ENCODE measurements at regions not wholly inside any gene's neighbourhood (a gene's known extent, or its start where the extent isn't known, plus 50 kb on each side); places are given as distances from the start of the nearest gene placed in this dataset.

DNA sequence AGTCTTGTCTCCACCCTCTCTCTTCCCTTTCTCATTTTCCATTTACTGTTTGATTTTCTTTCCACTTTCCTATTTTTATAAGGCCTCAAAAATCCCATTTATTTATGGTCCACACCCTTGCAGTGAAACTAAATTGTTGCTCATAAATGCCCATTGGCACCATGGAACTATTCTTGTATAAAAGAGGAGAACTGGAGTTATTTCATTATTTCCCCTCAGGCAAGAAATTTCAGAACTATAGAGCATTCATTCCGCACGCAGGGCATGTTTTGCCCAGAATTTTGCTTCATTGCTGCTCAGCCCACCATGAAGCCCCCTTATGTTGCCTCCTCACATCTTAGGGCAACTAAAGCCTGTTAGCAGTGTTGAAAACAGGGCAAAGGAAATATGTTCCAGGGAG, 113.7 kb upstream of the MMADHC start:
- no peak for TF ChIP-seq POLR2A (IDR thresholded peaks at IDR 0.05)
- TF ChIP-seq, protein P1, sequence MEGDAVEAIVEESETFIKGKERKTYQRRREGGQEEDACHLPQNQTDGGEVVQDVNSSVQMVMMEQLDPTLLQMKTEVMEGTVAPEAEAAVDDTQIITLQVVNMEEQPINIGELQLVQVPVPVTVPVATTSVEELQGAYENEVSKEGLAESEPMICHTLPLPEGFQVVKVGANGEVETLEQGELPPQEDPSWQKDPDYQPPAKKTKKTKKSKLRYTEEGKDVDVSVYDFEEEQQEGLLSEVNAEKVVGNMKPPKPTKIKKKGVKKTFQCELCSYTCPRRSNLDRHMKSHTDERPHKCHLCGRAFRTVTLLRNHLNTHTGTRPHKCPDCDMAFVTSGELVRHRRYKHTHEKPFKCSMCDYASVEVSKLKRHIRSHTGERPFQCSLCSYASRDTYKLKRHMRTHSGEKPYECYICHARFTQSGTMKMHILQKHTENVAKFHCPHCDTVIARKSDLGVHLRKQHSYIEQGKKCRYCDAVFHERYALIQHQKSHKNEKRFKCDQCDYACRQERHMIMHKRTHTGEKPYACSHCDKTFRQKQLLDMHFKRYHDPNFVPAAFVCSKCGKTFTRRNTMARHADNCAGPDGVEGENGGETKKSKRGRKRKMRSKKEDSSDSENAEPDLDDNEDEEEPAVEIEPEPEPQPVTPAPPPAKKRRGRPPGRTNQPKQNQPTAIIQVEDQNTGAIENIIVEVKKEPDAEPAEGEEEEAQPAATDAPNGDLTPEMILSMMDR (IDR thresholded peaks at IDR 0.05) = no peak
